Brain microvascular endothelial cell (primary cell): ENCODE measurements at regions not wholly inside any gene's neighbourhood (a gene's known extent, or its start where the extent isn't known, plus 50 kb on each side); places are given as distances from the start of the nearest gene placed in this dataset.

Experiments used
- DNase-seq: peaks from one replicate; pipeline ENCODE4 v3.0.0-alpha.2; 2020
- H3K27ac ChIP-seq: fragments of 250-450 bp; sonication (Bioruptor Pico); 2 replicates; pipeline ENCODE4 v1.5.1; 2020; ENCODE audit warnings: mild to moderate bottlenecking, moderate library complexity
- H3K27me3 ChIP-seq: fragments of 250-450 bp; sonication (Bioruptor Pico); replicated peaks from 2 replicates; pipeline ENCODE4 v1.5.1; 2020; ENCODE audit warnings: mild to moderate bottlenecking
- H3K36me3 ChIP-seq: fragments of 250-450 bp; sonication (Bioruptor Pico); replicated peaks from 2 replicates; pipeline ENCODE4 v1.5.1; 2020; ENCODE audit warnings: mild to moderate bottlenecking
- H3K4me3 ChIP-seq: 2 replicates; pipeline ENCODE4 v1.5.1; 2011; ENCODE audit warnings: low read depth, mild to moderate bottlenecking, control low read depth, low read length, moderate library complexity
- CTCF ChIP-seq: IDR thresholded peaks from 2 replicates; pipeline ENCODE4 v1.5.1; 2011; ENCODE audit warnings: low read depth, mild to moderate bottlenecking, moderate library complexity, low read length, control low read depth, inconsistent platforms; ENCODE audit errors: missing control alignments
- in situ Hi-C: cut with HindIII; loops from 2 replicates; pipeline ENCODE4 v1.10.0; 2017; ENCODE audit warnings: low sequenced_read_pairs, low pct_ligation_motif_present

GRCh38 chr18:40832362-40832761 lies 1122.7 kb upstream of the PIK3C3 start:
- in situ Hi-C loops = no loop called here
- DNase-seq = no peak
- TF ChIP-seq CTCF = no peak
- H3K27me3 ChIP-seq = no peaks in the 10 kb centered on the region
- H3K36me3 ChIP-seq = no peaks in the 10 kb centered on the region
- no peak overlapping the region for H3K27ac ChIP-seq
- H3K4me3 ChIP-seq = no peak overlapping the region

- H3K36me3 ChIP-seq = no peaks in the 10 kb centered on the region
- H3K27me3 ChIP-seq = no peaks in the 10 kb centered on the region
- DNase-seq = no peak
- TF ChIP-seq CTCF = no peak
- in situ Hi-C loops = no loop called here
- H3K27ac ChIP-seq = no peak overlapping the region
- no peak overlapping the region for H3K4me3 ChIP-seq
Observed at GRCh38 chr18:40824291-40824690, 1130.7 kb upstream of the PIK3C3 start.

GRCh38 chr18:40821596-40822243 lies 1133.3 kb upstream of the PIK3C3 start:
- in situ Hi-C loops = no loop called here
- TF ChIP-seq CTCF = no peak
- Histone ChIP-seq H3K27me3 (no peaks in the 10 kb centered on the region), H3K27ac (no peak overlapping the region), H3K4me3 (no peak overlapping the region), H3K36me3 (no peaks in the 10 kb centered on the region)
- no peak for DNase-seq

GRCh38 chr18:40812981-40813515 lies 1142.0 kb upstream of the PIK3C3 start:
- in situ Hi-C loops = no loop called here
- Histone ChIP-seq H3K27me3 (no peaks in the 10 kb centered on the region), H3K27ac (no peak overlapping the region), H3K4me3 (no peak overlapping the region), H3K36me3 (no peaks in the 10 kb centered on the region)
- TF ChIP-seq CTCF = no peak
- DNase-seq = no peak

GRCh38 chr18:40810372-40810771 lies 1144.7 kb upstream of the PIK3C3 start:
- no peak overlapping the region for H3K27ac ChIP-seq
- no peak overlapping the region for H3K4me3 ChIP-seq
- in situ Hi-C loops = no loop called here
- DNase-seq = no peak
- H3K36me3 ChIP-seq = no peaks in the 10 kb centered on the region
- no peaks in the 10 kb centered on the region for H3K27me3 ChIP-seq
- no peak for TF ChIP-seq CTCF

GRCh38 chr18:40789286-40789685 lies 1165.7 kb upstream of the PIK3C3 start:
- DNase-seq = no peak
- no peak overlapping the region for H3K27ac ChIP-seq
- H3K4me3 ChIP-seq = no peak overlapping the region

More at GRCh38 chr18:40789286-40789685, 1165.7 kb upstream of the PIK3C3 start:
- no peaks in the 10 kb centered on the region for H3K27me3 ChIP-seq
- H3K36me3 ChIP-seq = no peaks in the 10 kb centered on the region
- no peak for TF ChIP-seq CTCF
- in situ Hi-C loops = no loop called here
